Upper lobe of right lung (tissue), 1 donor: ENCODE measurements at regions not wholly inside any gene's neighbourhood (a gene's known extent, or its start where the extent isn't known, plus 50 kb on each side); places are given as distances from the start of the nearest gene placed in this dataset.
"Not testable (repeated sequence)": the region's sequence is repeated elsewhere in the genome, so short reads cannot be mapped to it uniquely, and the experiment has no call there.

ENCODE experiments used
- ATAC-seq: fragments of 200-7000 bp; cut with Tn5 transposase; one replicate; pipeline ENCODE4 v1.9.1; 2020; ENCODE audit warnings: mild to moderate bottlenecking, moderate library complexity
- DNase-seq: peaks from one replicate; pipeline ENCODE4 v3.0.0-alpha.2; 2020
- H3K27ac ChIP-seq: fragments of 200-600 bp; one replicate; pipeline ENCODE4 v1.8.0; 2022
- H3K27me3 ChIP-seq: fragments of 200-600 bp; one replicate; pipeline ENCODE4 v1.8.0; 2022; ENCODE audit warnings: mild to moderate bottlenecking
- H3K36me3 ChIP-seq: fragments of 200-600 bp; one replicate; pipeline ENCODE4 v1.8.0; 2022
- H3K4me1 ChIP-seq: fragments of 200-600 bp; one replicate; pipeline ENCODE4 v1.8.0; 2022
- H3K4me3 ChIP-seq: fragments of 200-600 bp; one replicate; pipeline ENCODE4 v1.8.0; 2022; ENCODE audit warnings: mild to moderate bottlenecking
- H3K9me3 ChIP-seq: fragments of 200-600 bp; one replicate; pipeline ENCODE4 v1.8.0; 2022
- intact Hi-C: fragments of 100-400 bp; cut with DNase I; formaldehyde crosslinking; loops from one replicate; pipeline ENCODE4 v1.11.0; 2022
- TF ChIP-seq, protein P1 (sequence below): fragments of 200-600 bp; IDR thresholded peaks from one replicate; pipeline ENCODE4 v1.8.0; 2022; ENCODE audit warnings: antibody characterized with exemption
- donor health status: DM: no; HTN: yes; CAD: no; lungs with severe emphysema.

- TF ChIP-seq, protein P1, sequence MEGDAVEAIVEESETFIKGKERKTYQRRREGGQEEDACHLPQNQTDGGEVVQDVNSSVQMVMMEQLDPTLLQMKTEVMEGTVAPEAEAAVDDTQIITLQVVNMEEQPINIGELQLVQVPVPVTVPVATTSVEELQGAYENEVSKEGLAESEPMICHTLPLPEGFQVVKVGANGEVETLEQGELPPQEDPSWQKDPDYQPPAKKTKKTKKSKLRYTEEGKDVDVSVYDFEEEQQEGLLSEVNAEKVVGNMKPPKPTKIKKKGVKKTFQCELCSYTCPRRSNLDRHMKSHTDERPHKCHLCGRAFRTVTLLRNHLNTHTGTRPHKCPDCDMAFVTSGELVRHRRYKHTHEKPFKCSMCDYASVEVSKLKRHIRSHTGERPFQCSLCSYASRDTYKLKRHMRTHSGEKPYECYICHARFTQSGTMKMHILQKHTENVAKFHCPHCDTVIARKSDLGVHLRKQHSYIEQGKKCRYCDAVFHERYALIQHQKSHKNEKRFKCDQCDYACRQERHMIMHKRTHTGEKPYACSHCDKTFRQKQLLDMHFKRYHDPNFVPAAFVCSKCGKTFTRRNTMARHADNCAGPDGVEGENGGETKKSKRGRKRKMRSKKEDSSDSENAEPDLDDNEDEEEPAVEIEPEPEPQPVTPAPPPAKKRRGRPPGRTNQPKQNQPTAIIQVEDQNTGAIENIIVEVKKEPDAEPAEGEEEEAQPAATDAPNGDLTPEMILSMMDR, result no peak
- no peaks in the 10 kb centered on the region for H3K27me3 ChIP-seq
Observed at GRCh38 chr2:13414897-13415296, 698.2 kb downstream of the TRIB2 start.

DNA sequence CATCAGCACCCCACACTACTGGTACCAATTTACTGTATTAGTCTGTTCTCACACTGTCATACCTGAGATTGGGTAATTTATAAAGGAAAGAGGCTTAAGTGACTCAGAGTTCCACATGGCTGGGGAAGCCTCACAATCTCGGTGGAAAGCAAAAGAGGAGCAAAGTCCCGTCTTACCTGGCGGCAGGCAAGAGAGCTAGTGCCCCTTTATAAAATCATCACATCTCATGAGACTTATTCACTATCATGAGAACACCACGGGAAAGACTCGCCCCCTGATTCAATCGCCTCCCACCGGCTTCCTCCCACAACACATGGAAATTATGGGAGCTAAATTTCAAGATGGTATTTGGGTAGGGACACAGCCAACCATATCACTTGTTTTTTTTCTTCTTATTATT is 717.2 kb downstream of the TRIB2 start:
- Histone ChIP-seq H3K36me3 (no peaks in the 10 kb centered on the region), H3K4me3 (no peak overlapping the region), H3K9me3 (no peaks in the 10 kb centered on the region), H3K4me1 (no peaks in the 10 kb centered on the region), H3K27me3 (no peaks in the 10 kb centered on the region), H3K27ac (no peak overlapping the region)
- intact Hi-C loops, result no loop called here
- ATAC-seq (no peak), DNase-seq (no peak)
- TF ChIP-seq, protein P1, result no peak

More at GRCh38 chr2:13414897-13415296, 698.2 kb downstream of the TRIB2 start:
- ATAC-seq (no peak), DNase-seq (no peak)
- no peaks in the 10 kb centered on the region for H3K4me1 ChIP-seq
- H3K27ac ChIP-seq, result no peak overlapping the region
- intact Hi-C loops, result no loop called here
- no peaks in the 10 kb centered on the region for H3K9me3 ChIP-seq
- no peak overlapping the region for H3K4me3 ChIP-seq
- no peaks in the 10 kb centered on the region for H3K36me3 ChIP-seq

DNA sequence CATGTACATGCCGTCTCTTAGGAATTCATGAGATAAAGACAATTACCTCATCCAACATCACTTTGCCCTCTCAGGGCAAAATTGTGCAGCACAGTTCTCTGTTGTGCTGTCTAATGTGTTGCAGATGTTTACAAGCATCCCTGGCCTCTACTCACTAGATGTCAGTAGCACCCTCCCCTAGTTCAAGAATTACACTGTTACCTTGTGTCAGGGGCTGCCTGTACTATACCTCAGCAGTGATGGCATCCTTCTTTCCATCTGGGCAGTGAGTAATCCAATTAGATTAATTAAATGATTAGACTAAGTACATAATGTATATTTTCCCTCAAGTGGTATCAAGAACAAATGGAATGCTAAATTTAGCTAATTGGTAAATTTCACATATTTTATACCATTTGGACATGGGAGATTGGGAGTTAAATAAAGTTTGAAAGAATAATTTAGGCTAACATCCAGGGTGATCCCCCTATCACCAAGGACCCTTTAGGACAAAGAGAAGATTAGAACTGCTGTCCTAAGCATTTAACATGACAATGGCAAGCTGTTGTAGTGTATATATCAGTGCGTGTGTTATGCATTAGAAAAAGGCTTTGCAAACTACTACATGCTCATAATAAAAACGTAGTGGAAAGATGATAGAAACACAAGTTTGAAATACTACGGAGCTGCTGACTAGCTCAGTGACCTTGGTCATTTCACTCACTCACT is 727.0 kb downstream of the TRIB2 start:
- H3K9me3 ChIP-seq, intact Hi-C loops, H3K4me1 ChIP-seq, ATAC-seq, DNase-seq, H3K36me3 ChIP-seq, H3K27ac ChIP-seq, H3K27me3 ChIP-seq, H3K4me3 ChIP-seq: not testable (repeated sequence)

DNA sequence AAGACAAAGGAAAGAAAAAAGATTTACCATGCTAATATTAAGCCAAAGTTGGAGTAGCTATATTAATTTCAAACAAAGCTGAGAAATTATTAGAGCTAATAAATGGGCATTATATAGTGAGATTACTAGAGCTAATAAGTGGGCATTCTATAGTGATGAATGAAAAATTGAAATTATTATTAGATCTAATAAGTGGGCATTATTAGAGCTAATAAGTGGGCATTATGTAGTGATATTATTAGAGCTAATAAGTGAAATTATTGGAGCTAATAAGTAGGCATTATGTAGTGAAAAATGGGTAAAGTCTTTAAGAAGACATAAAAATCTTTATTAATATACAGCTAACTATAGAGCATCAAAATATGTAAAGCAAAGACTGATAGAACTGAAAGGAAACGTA is 745.7 kb downstream of the TRIB2 start:
- Histone ChIP-seq H3K4me3 (no peak overlapping the region), H3K27me3 (no peaks in the 10 kb centered on the region), H3K36me3 (no peaks in the 10 kb centered on the region), H3K27ac (no peak overlapping the region), H3K9me3 (no peaks in the 10 kb centered on the region), H3K4me1 (no peaks in the 10 kb centered on the region)
- ATAC-seq (no peak), DNase-seq (no peak)
- TF ChIP-seq, protein P1, result no peak
- intact Hi-C loops, result no loop called here

DNA sequence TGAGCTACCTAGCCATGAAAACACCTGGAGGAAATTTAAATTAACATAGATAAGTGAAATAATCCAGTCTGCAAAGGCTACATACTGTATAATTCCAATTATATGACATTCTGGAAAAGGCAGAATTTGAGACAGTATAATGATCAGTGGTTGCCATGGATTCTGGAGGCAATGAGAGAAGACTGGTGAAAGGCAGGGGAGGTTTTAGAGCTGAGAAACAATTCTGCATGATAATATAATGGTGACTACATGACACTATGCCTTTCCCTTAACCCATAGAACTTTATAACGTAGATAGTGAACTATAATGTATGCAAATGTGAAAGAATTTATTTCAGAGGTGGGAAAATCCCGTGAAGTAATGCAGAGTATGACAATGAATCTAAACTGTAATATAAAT is 749.3 kb downstream of the TRIB2 start:
- Histone ChIP-seq H3K27me3 (no peaks in the 10 kb centered on the region), H3K27ac (no peak overlapping the region), H3K4me1 (no peaks in the 10 kb centered on the region), H3K9me3 (no peaks in the 10 kb centered on the region), H3K4me3 (no peak overlapping the region), H3K36me3 (no peaks in the 10 kb centered on the region)
- intact Hi-C loops, result no loop called here
- no peak for ATAC-seq
- no peak for DNase-seq
- TF ChIP-seq, protein P1, result no peak

DNA sequence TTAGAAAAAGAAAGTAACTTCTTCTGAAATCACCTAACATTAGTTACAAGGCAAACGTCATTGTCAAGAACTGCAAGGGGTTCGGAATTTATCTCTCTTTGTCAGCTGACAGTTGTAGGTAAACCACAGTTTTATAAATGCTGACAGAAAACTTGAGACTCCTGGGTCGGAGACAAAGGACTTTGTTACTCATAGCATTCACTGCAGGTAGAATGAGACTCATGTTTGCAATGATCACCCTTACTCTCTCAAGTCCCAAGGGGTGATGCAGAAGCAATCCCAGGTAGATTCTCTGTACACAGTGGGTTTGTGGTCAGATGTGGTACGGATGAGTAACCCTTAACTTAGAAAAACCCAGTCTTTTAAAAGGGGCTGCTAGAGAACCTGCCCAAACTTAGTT is 757.8 kb downstream of the TRIB2 start:
- Histone ChIP-seq H3K27me3 (no peaks in the 10 kb centered on the region), H3K9me3 (no peaks in the 10 kb centered on the region), H3K4me3 (no peak overlapping the region), H3K4me1 (no peaks in the 10 kb centered on the region), H3K27ac (no peak overlapping the region), H3K36me3 (no peaks in the 10 kb centered on the region)
- intact Hi-C loops, result no loop called here
- TF ChIP-seq, protein P1, result no peak
- DNase-seq (no peak), ATAC-seq (no peak)
